NCI-H2029 (cell line): ENCODE measurements at regions not wholly inside any gene's neighbourhood (a gene's known extent, or its start where the extent isn't known, plus 50 kb on each side); places are given as distances from the start of the nearest gene placed in this dataset.

Experiments used
- DNase-seq: peaks from one replicate; lab custom pipeline; 2025; lab: John Stamatoyannopoulos, UW

DNA sequence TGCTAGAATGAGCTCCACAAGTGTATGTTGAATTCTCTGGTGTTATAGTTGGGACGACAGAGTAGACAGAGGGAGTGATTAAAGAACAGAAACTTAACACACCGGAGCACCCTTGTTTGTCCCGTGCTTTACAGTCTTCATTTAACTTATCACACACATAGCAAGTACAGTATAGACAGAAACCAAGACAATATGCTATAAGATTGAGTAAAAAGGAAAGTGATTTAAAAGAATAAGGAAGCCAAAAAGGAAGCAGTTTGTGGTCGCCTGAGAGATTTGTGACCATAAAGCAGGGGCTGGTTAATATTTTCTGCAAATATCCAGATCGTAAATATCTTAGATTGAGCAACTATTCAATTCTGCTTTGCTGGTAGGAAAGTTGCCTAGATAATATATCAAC, 1128.4 kb downstream of the TSN start:
- DNase-seq = no peak

DNA sequence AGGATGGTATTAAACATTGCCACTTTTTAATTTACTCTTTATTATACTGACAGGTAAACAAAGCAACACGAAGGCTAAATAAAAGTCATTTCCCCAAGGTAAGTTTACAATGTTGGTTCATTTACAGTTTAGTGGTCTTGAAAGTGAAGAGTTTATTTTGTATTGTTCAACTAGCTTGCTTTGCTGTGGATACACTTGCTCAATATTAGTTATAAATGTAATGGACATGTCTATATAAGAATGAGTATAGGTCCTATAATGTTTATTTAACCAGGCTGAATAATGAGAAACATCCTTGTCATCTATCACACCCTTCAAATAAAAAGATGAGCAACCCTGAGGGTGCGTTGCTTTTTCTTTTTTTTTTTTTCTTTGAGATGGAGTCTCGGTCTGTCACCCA, 1129.4 kb downstream of the TSN start:
- DNase-seq = no peak

DNA sequence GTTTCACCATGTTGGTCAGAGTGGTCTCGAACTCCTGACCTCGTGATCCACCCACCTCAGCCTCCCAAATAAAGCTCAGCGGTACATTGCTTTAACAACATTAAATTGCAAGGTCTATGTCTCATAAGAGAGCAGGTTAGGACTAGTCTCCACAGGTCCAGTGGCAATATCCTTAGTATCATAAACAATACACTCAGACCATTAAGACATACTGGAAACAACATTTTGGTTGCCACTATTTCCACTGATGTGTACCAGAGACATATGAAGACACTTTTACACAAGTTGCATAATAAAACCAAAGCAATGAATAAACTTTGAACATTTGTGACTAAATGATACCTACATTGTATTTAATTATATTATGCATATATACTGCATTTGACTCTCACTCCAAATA, 1130.0 kb downstream of the TSN start:
- no peak for DNase-seq

DNA sequence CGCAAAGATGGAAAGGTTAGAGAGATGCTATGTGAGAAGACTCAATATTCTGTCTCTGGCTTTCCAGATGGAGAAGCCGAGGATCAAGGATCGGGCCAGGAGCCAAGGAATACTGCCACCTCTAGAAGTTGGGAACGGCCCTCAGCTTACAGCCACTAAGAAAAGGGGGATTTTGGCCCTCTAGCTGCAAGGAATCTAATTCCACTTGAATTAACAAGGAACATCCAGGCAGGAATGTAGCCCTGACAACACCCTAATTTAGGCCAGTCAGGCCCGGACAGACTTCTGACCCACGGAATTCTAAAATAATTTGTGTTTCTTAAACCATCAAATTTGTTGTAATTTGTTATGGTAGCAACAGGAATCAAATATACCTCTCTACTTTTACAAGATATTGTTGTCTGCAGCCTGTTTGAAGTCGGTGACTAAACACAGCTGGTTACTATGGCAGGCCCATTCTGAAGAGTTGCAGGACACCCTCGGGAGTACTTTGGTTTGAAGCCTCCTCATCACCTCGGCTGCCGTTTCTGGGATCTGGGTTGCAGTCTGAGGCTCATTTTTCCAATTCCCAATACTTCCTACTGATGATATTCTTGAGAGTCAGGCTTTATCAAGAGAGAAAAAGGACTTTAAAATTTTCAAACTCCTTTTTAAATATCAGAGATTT, 1131.2 kb downstream of the TSN start:
- DNase-seq = no peak

DNA sequence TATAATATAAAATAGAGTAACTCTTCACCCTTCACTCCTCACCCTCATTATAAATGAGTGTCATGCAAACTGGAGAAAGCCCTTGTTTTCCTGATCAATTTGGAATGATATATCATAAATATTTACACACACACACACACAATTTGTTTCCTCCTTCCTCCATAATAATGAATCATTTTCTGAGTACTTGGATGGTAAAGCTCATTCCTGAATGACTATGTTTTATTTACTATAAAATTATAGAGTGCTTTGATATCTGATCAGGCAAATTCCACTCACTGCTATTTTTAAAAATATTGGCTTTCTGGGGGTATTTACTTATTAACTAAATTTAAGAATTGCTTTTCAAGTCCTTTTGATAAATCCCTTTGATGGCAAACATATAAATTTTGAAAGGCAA, 1125.5 kb upstream of the CNTNAP5 start:
- no peak for DNase-seq

DNA sequence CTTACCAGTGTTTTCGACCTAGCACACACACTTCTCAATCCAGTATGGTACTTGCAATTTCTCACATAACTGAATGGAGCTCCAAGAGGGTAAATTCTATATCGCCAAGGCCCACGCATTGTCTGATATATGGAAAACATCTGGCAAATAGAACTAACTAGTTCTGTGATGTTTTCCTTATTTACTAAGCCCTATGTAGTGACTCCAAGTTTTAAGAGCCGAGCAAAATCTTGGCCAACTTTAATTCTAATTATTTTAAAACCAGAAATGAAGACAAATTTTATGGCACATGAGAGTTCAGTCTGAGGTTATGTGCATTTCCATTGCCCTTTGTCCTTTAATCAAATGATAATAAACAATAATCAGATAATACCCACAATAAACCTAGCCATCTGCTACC, 1119.7 kb upstream of the CNTNAP5 start:
- no peak for DNase-seq

DNA sequence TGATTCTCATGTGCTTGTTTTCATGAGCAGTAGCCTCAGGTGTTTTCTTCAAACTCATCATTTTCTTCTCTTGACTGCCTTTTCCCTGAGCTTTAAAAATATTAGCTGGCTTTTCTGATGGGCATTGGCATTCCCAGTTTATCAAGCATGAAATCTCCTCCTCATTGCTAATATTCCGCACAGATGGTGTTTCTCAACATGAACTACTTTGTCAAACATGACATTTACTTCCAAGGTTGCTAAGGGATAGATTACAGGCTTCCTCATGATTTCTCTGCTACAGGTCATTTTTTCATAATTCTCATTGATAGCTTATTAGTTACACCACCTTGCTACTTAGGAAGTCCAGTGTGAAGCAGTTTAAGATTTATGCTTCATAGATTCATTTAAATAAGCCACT, 1116.9 kb upstream of the CNTNAP5 start:
- no peak for DNase-seq

DNA sequence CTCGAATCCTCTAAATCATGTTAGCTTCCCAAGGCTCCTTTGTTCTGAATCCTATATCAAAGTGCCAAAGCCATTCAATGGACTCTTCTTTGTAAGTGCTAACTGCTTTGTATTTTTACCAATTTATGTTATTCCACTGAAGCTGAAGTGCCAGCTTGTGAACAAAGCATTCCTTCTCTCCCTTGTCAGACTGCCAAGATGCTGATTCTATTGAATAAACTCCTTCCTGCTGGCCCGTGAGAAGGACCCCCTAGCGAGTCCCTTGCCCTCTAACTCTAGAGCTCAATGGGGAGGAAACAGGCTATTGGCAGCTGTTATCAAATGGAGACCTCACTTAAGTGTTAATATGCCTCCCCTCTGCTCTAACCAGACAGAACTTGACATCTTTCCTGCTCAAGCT, 1097.9 kb upstream of the CNTNAP5 start:
- DNase-seq = peak; percentile 21

DNA sequence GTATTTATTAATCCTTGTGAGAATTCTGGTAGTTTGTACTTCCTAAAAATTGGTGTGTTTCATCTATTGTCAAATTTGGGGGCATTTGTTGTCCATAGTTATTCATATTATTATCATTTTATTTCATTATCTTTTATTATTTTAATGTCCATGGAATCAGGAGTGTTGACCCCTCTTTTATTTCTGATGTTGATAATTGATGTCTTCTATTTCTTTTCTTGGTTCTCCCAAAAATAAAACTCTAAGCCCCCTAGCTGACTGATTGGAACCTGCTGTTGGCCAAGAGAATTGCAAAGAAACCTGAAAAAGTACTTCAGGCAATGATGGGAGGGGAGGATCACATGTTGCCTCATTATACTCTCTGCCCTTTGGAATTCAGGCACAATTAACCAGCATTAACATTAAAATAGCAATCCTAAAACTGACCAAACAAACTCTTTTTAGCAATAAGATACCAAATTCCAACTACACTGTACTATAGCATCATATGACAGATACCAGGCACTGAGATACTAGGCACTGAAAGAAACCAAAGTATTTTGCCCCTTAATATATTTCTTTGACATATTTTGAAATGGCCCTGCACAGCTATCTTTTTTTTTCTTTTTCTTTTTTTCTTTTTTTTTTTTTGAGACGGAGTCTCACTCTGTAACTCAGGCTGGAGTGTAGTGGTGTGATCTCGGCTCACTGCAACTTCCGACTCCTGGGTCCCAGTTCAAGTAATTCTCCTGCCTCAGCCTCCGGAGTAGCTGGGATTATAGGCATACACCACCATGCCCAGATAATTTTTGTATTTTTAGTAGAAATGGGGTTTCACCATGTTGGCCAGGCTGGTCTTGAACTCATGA, 1097.2 kb upstream of the CNTNAP5 start:
- DNase-seq = no peak

DNA sequence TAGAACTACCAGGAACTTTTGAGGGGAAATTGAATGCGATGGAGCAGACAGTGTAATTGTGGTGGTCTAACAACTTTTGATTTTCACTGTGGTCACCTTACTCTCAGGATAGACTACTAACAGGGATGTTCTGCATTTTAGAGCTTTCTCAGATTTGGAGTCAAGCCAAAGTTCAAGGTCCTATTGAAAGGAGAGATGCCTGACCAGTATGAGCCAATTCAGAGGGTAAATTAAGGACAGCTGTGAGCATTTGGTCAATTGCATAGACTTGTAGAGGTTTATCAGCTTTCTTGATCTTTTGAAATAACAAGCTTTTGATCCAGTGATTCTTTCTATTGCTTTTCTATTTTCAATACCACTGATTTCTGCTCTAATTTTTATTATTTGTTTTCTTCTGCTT, 1095.7 kb upstream of the CNTNAP5 start:
- no peak for DNase-seq

DNA sequence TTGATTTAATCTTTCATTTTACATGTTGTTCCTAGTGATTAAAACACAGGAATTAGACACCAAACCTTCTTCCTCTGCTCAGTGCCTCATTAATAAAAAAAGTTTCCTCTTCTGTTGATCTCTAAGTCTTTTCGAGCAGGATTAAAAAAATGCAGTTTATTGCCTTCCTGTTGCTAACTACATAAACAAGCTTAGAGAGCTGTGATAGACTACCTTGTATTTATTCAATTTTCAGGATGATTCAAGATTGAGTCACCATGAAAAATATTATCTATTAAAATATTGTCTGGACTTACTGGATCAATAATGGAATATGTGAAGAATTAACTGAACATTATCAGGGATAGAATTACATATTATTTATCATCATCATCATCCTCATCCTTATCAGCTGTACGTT, 1089.6 kb upstream of the CNTNAP5 start:
- DNase-seq = no peak

DNA sequence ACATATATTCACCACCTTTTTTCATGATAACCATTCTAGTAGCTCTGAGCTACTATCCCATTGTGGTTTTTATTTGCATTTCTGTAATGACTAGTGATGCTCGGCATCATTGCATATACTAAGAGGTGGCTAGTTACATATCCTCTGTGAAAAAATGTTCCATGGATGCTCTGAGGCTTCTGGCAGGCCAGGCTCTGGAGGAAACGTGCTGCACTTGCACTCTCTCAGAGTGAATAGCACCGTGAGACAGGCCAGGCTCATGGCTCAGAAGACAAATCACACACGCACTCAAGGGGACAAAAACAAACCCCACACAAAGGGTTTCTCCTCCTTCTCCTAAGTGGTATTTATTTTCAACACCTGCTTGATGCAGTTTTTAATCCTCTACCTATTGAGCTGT, 1085.3 kb upstream of the CNTNAP5 start:
- no peak for DNase-seq

DNA sequence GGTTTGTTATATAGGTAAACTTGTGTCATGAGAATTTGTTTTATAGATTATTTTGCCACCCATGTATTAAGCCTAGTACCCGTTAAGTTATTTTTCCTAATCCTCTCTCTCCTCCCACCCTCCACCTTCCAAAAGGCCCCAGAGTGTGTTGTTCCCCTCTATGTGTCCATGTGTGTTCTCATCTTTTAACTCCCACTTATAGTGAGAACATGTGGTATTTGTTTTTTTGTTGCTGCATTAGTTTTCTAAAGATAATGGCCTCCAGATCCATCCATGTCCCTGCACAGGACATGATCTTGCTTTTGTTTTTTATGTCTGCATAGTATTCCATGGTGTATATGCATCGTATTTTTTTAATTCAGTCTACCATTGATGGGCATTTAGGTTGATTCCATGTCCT, 1075.6 kb upstream of the CNTNAP5 start:
- no peak for DNase-seq

DNA sequence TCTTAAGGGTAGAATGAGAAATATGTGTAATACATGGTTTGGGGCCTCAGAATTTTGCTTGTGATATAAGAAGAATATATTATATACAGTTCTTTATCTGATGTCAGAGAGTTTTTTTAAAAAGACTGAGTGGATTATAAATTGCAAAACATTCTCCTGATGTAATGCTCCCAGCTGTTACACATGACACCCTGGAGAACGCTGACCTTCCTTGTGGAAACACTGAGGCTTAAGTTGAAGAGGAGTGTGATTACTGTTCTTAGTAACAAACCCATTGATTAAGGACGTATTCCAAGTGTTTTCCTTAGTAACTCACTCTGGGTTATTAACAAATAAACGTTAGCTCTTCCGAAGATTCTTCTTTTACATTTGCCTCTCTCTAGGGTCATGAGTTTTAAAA, 1069.3 kb upstream of the CNTNAP5 start:
- no peak for DNase-seq

DNA sequence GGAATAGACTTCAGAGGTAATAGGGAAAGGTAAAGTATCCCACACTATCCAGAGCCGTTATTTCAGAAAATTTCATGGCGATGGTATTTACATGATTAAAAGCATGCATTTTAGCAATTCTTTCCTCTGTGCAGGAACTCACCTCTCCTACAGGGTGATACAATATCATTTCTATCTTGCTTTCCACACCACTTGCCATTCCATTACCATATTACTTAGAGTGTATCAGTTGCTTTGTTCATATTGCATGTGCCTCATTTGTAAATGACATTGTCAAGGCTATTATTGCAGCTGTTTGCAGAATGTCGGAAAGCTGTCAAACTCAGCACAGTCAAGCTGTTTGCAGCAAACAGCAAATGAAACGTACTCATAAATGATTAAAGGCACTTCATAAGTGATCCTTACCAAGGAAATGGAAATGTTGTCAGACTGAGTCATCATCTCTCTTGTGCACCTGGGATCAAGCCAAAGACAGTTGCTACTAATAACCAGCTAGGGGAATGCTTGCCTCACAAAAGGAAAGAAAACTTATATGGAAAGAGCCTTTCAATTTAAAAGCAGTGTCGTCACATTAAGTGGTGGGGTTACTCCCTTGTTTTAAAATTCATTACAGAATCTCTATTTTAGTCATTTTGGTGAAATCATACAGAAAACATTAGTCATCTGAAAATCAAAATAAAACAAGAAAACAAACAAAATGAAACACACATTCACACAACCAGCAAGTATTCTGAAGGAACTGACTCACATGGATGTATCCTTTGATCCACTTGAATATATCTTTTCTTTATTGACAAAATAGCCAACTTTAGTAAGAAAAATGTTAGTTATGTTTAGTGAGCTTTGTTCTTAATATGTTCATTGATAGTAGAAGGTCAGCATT, 1064.1 kb upstream of the CNTNAP5 start:
- peak; percentile 88 for DNase-seq

DNA sequence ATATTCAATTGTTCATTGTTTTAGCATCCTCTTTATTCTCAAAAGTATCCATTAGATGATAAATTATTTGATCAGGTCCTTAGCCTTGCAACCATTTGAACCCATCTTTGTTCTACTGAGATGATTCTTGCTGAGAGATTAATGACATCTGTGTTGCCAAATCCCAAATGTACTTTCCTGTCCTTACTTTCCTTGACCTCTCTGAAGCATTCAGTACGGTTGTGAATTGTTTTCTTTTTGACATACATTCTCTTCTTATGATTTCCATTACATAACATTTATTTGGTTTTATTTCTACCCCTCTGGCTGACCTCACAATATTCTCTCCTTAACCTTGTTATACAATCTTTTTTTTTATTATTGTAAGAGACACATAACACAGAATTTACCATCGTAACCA, 1058.6 kb upstream of the CNTNAP5 start:
- DNase-seq = no peak

DNA sequence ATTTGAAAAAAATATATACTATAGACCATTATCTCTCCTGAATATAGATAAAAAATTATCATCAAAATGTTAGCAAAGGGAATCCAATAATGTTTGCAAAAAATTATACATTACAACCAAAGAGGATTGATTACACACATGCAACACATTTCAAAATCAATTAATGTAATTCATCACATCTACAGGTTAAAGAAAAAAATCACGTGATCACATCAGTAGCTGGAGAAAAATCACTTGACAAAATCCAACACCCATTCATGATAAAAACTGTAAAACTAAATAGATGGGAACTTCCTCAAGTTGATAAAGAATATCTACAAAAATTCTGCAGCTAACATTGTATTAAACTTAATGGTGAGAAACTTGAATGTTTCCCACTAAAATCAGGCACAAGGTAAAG, 1047.5 kb upstream of the CNTNAP5 start:
- DNase-seq = no peak

DNA sequence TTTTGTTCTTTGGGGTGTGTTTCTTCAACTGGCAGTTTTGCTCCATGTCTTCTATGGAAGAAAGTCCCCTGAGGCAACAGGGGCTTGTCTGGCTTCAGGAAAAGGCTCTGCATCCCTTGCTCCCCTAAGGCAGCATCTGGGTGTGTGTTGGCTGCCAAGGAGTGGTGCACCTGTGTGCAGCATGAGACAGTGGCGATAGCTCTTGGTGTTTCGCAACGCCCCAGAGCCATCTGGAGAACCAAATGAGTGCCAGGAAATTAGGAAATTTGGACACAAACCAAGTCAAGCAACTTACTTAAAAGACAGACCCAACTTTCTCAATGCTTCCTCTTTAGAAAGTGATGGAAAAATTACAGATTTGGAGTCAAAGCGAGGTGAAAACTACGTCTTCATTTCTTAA, 1044.4 kb upstream of the CNTNAP5 start:
- DNase-seq = no peak

DNA sequence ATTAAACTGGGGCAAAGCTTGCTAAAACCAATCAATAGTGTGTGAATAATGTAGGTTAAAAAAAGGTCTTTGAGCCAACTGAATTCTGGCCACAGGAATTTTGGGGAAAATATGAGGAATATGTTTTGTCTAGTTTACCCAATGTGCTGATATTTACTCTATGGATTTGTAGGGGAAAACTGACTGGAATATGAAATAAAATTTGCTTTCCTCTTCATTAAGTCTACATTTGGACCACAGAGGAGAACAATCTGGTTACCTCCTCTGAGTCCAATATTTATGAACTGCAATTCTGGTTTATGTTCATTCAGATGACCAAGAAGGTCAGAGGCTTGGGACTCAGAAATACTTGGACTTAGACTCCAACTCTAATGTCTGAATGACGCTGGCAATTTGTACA, 1042.2 kb upstream of the CNTNAP5 start:
- no peak for DNase-seq

DNA sequence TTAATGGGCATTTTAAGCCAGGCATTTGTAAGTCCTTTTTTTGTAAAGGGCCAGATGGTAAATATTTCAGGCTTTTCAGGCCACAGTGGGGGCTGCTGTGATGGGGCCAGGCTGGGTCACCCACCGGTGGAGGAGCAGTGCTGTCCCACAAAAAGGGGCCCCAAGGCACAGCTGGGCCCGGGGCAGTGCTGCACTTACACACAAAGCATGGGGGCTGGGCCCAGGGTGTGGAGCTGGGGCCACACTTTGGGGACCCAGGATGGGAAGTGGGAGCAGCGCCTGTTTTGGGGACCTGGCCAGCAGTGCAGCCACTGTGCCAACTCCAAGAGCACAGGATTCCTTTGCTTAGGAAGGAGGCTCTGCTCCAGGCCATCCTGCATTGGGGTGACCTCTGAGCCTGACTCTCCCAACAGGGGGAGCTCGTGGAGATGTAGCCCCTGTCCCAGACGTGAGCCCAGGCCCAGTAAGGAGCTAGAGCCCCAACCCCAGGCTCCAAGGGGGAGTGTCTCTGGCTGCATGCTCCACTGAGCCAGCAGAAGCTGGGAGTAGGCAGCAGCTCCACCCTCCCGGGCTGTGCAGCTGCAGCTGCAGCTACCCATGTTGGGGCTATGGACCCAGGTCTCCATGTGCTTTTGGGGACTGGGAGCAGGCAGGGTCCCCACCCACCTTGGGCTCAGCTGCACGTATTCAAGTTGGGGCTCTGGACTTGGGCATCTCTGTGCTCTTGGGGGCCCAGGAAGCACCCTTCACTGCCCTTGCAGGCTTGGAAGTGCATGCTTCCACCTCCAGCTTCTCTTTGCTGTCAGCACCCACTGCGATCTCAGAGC, 1036.5 kb upstream of the CNTNAP5 start:
- no peak for DNase-seq

DNA sequence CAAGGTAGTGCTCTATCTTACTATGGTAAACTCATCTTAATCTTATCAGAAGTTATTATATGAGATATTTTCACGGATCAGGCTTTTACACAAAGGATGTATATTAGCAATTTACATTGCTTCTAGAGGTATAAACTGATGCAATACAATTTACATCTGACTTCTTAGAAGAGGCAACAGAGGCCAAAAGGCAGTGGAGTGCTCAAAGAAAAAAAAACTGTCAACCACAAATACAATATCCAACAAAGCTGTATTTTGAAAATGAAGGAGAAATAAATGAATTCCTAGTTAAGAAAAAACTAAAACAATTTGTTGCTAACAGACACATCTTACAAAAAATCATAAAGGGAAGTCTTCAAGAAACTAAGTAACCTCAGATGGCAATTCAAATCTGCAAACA, 1031.5 kb upstream of the CNTNAP5 start:
- no peak for DNase-seq

DNA sequence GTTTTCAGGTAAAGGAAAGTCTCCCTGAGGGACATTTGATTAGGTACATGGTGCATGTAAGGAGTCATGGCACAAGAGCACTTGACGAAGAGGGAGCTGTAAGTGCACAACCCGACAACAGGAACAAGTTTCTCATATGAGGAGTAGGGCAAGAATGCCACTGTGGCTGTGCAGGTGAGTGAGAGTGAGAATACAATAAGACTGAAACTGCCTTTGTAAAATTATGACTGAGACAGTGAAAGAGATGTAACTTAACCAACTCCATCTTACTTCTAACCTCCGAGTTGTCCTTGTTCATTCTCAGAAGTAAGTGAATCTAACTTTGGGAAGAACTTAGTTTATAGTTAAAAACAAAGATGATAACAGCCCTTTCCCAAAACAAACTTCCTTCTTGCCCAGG, 1025.8 kb upstream of the CNTNAP5 start:
- DNase-seq = no peak
